ENCODE measurements at regions not wholly inside any gene's neighbourhood (a gene's known extent, or its start where the extent isn't known, plus 50 kb on each side); places are given as distances from the start of the nearest gene placed in this dataset.

- TF ChIP-seq CTCF (IDR thresholded peaks at IDR 0.05) (no peak), POLR2A (IDR thresholded peaks at IDR 0.05) (no peak)
Measured at GRCh38 chr12:93315907-93316622, 61.7 kb upstream of the NUDT4 start.

Data from breast epithelium (tissue), 3 donors.